ENCODE measurements at regions not wholly inside any gene's neighbourhood (a gene's known extent, or its start where the extent isn't known, plus 50 kb on each side); places are given as distances from the start of the nearest gene placed in this dataset.

DNA sequence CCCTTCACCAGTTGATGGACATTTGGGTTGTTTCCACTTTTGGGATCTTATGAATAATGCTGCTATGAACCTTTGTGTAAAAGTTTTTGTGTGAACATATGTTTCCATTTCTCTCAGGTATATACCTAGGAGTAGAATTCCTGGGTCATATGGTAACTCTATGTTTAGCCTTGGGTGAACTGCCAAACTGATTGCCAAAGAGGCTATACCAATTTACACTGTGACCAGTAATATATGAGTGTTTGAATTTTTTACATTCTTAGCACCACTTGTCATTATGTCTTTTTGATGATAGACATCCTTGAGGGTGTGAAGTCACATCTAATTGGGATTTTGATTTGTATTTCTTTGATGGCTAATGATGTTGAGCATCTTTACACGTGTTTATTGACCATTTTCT is 290.1 kb downstream of the DUSP10 start:
- TF ChIP-seq CTCF (conservative IDR thresholded peaks at IDR 0.05), result no peak
- TF ChIP-seq ZFX (IDR thresholded peaks at IDR 0.05), result no peak
- H3K27ac ChIP-seq, result no peak overlapping the region

- TF ChIP-seq CTCF (conservative IDR thresholded peaks at IDR 0.05), result no peak
- no peak for TF ChIP-seq ZFX (IDR thresholded peaks at IDR 0.05)
- no peak overlapping the region for H3K27ac ChIP-seq
These were observed 287.8 kb downstream of the DUSP10 start for GRCh38 chr1:221454096-221454495.

- no peak overlapping the region for H3K27ac ChIP-seq
- no peak for TF ChIP-seq ZFX (IDR thresholded peaks at IDR 0.05)
- TF ChIP-seq CTCF (conservative IDR thresholded peaks at IDR 0.05), result no peak
These were observed 285.0 kb downstream of the DUSP10 start for GRCh38 chr1:221456918-221457317.

DNA sequence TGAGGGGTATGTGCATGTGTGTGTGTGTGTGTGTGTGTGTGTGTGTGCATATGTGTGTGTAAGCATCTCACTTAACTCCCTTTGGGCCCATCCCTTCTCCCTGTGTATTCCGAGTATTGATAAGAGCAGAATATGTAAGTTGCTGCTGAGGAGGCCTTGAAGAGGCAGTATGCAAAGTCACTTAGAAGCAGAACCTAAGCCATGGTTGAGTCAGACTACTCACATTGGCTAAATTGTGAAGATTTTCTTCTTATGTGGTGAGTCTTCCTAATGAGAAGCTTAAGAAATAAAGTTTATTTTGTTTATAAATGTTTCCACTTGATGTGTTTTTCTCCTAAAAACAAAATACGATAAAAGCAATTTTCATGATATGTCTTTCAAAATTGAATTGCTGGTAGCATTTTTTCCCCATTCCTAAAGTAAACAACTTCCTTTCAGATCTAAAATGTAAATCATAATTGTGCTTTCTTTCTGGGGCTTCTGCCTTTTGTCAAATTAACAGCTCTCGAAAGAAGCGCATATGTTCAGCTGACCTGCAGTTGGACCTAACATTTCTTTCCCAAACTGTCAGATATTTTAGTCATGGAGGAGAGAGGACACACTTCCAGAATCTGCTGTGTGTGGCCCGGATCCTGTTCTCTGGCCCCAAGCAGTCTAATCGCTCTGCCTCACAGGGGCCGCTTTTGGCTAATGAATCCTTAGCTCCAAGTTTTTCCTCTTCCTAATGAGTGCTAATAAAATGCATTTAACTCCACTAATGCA is 284.0 kb downstream of the DUSP10 start:
- TF ChIP-seq ZFX (IDR thresholded peaks at IDR 0.05) (no peak), CTCF (conservative IDR thresholded peaks at IDR 0.05) (no peak)
- no peak overlapping the region for H3K27ac ChIP-seq

DNA sequence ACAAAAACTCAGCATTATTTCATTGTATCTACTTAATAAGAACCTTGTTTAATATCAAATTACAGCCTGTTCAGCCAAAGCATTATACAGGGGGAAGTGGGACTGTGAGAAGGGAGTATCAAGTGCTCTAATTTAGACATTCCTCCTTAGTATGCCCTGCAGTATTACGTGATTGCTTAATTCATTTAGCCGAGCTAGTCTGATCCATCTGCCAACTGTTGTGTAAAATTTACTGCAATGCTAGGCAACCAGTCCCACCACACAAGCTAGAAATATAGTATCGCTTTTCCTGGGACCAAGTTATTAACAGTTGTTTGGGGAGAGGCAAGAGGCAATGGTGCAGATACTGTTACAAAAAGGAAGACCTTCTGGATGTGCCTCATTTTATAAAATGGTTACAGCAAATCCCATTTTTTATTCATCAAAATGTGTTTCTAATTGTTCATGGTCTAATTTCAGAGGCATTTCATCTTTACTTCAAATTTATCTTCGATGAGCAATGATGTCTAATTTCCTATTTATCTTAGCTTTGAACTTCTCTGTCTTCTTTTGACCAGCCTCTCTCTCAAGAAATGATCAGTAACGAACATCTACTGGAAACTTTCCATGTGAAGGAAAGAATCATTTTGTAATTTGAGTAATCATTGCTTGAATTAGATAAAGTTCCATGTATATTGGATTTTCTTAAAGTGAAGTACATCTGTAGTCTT is 283.3 kb downstream of the DUSP10 start:
- TF ChIP-seq CTCF (conservative IDR thresholded peaks at IDR 0.05) (no peak), ZFX (IDR thresholded peaks at IDR 0.05) (no peak)
- H3K27ac ChIP-seq, result no peak overlapping the region

GRCh38 chr1:221459558-221459957 is 282.3 kb downstream of the DUSP10 start:
- no peak for TF ChIP-seq CTCF (conservative IDR thresholded peaks at IDR 0.05)
- TF ChIP-seq ZFX (IDR thresholded peaks at IDR 0.05), result no peak
- no peak overlapping the region for H3K27ac ChIP-seq

- H3K27ac ChIP-seq, result no peak overlapping the region
- no peak for TF ChIP-seq ZFX (IDR thresholded peaks at IDR 0.05)
- no peak for TF ChIP-seq CTCF (conservative IDR thresholded peaks at IDR 0.05)
These were observed 279.5 kb downstream of the DUSP10 start for GRCh38 chr1:221462345-221462744.
